H1 (cell line): ENCODE measurements at regions not wholly inside any gene's neighbourhood (a gene's known extent, or its start where the extent isn't known, plus 50 kb on each side); places are given as distances from the start of the nearest gene placed in this dataset.

Experiments
- BCL11A ChIP-seq, 2 experiments: IDR thresholded peaks; one replicate each; pipeline ENCODE4 v1.6.1; 2011; ENCODE audit warnings: low read depth in 2 of 2, low read length in 2 of 2, mild to moderate bottlenecking in 2 of 2
- BRCA1 ChIP-seq: IDR thresholded peaks from 2 replicates; pipeline ENCODE4 v1.6.1; 2012; ENCODE audit warnings: low read depth, low read length, improper control_type of control experiment
- CHD1 ChIP-seq: IDR thresholded peaks from 2 replicates; pipeline ENCODE4 v1.6.1; 2012; ENCODE audit warnings: low read depth, low read length, improper control_type of control experiment
- RXRA ChIP-seq: IDR thresholded peaks from 2 replicates; pipeline ENCODE4 v1.6.1; 2011; ENCODE audit warnings: low read depth, mild to moderate bottlenecking, low read length, moderate library complexity; ENCODE audit not compliant: insufficient read depth
- TAF1 ChIP-seq: IDR thresholded peaks from 2 replicates; pipeline ENCODE4 v1.6.1; 2011; ENCODE audit warnings: mild to moderate bottlenecking, low read depth, low read length
- TF ChIP-seq, protein P1 (sequence below): fragments of 300-600 bp; sonication (generic); IDR thresholded peaks from 2 replicates; pipeline ENCODE4 v1.7.1; 2012; ENCODE audit warnings: low read length, moderate library complexity, mild to moderate bottlenecking, inconsistent platforms; ENCODE audit not compliant: insufficient replicate concordance

DNA sequence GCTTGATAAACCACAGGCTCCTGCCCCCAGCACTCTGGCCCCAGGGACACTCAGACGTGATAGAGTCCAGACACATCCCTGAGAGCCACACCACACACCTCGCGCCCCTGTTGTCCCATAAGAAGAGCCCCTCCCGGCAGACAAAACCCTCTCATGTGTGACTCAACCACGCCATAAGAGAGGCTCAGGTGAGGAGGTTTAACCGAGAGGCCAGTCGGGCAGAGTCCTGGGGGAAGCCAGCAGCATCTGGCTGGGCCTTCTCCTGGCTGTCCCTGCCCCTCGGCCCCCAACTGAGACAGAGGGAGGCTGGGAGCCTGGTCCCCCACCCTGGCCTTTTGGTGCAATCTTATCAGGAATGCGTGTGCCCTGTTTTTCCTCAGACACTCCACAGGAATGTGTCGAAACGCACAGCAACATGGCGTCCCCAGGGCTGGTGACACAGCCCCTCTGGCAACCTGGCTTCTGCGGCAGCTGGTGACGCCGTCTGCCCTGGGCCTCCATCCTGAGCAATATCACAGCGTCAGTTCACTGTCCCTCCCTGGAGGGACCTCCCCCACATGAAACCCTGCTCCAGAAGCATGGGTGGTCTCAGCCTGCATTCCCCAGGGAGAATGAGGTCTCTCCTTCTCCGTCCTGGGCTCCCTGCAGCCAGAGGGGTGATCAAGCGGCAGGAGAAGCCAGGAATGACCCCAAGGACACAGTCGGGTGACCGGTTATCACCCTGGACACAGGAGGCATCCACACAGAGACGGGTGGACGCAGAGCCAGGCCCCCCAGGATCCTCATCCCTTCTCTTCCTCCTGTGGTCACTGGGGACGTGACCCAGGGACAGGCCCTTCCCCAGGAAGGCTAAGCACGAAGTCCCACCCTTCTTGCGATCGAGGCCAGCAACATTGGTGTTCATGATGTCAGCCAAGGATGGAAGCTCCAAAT lies 156.6 kb upstream of the AFDN start (continued):
- TF ChIP-seq, protein P1, sequence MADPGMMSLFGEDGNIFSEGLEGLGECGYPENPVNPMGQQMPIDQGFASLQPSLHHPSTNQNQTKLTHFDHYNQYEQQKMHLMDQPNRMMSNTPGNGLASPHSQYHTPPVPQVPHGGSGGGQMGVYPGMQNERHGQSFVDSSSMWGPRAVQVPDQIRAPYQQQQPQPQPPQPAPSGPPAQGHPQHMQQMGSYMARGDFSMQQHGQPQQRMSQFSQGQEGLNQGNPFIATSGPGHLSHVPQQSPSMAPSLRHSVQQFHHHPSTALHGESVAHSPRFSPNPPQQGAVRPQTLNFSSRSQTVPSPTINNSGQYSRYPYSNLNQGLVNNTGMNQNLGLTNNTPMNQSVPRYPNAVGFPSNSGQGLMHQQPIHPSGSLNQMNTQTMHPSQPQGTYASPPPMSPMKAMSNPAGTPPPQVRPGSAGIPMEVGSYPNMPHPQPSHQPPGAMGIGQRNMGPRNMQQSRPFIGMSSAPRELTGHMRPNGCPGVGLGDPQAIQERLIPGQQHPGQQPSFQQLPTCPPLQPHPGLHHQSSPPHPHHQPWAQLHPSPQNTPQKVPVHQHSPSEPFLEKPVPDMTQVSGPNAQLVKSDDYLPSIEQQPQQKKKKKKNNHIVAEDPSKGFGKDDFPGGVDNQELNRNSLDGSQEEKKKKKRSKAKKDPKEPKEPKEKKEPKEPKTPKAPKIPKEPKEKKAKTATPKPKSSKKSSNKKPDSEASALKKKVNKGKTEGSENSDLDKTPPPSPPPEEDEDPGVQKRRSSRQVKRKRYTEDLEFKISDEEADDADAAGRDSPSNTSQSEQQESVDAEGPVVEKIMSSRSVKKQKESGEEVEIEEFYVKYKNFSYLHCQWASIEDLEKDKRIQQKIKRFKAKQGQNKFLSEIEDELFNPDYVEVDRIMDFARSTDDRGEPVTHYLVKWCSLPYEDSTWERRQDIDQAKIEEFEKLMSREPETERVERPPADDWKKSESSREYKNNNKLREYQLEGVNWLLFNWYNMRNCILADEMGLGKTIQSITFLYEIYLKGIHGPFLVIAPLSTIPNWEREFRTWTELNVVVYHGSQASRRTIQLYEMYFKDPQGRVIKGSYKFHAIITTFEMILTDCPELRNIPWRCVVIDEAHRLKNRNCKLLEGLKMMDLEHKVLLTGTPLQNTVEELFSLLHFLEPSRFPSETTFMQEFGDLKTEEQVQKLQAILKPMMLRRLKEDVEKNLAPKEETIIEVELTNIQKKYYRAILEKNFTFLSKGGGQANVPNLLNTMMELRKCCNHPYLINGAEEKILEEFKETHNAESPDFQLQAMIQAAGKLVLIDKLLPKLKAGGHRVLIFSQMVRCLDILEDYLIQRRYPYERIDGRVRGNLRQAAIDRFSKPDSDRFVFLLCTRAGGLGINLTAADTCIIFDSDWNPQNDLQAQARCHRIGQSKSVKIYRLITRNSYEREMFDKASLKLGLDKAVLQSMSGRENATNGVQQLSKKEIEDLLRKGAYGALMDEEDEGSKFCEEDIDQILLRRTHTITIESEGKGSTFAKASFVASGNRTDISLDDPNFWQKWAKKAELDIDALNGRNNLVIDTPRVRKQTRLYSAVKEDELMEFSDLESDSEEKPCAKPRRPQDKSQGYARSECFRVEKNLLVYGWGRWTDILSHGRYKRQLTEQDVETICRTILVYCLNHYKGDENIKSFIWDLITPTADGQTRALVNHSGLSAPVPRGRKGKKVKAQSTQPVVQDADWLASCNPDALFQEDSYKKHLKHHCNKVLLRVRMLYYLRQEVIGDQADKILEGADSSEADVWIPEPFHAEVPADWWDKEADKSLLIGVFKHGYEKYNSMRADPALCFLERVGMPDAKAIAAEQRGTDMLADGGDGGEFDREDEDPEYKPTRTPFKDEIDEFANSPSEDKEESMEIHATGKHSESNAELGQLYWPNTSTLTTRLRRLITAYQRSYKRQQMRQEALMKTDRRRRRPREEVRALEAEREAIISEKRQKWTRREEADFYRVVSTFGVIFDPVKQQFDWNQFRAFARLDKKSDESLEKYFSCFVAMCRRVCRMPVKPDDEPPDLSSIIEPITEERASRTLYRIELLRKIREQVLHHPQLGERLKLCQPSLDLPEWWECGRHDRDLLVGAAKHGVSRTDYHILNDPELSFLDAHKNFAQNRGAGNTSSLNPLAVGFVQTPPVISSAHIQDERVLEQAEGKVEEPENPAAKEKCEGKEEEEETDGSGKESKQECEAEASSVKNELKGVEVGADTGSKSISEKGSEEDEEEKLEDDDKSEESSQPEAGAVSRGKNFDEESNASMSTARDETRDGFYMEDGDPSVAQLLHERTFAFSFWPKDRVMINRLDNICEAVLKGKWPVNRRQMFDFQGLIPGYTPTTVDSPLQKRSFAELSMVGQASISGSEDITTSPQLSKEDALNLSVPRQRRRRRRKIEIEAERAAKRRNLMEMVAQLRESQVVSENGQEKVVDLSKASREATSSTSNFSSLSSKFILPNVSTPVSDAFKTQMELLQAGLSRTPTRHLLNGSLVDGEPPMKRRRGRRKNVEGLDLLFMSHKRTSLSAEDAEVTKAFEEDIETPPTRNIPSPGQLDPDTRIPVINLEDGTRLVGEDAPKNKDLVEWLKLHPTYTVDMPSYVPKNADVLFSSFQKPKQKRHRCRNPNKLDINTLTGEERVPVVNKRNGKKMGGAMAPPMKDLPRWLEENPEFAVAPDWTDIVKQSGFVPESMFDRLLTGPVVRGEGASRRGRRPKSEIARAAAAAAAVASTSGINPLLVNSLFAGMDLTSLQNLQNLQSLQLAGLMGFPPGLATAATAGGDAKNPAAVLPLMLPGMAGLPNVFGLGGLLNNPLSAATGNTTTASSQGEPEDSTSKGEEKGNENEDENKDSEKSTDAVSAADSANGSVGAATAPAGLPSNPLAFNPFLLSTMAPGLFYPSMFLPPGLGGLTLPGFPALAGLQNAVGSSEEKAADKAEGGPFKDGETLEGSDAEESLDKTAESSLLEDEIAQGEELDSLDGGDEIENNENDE: no peak
- no peak for TF ChIP-seq BRCA1
- no peak for TF ChIP-seq TAF1
- no peak for TF ChIP-seq BCL11A (IDR thresholded peaks at IDR 0.05; ENCODE audit: low read depth in 2 of 2, low read length in 2 of 2)
- no peak for TF ChIP-seq CHD1
- no peak for TF ChIP-seq RXRA
